Ovary (tissue), 7 donors: ENCODE measurements at regions not wholly inside any gene's neighbourhood (a gene's known extent, or its start where the extent isn't known, plus 50 kb on each side); places are given as distances from the start of the nearest gene placed in this dataset.
"Not testable (repeated sequence)": the region's sequence is repeated elsewhere in the genome, so short reads cannot be mapped to it uniquely, and the experiment has no call there.

ENCODE experiments used
- DNase-seq, 5 donors: peaks; one replicate each; pipeline ENCODE4 v3.0.0-alpha.2; 2019 to 2020
- H3K27ac ChIP-seq, 2 donors: fragments of 200-600 bp; one replicate each; pipeline versions ENCODE4 v1.5.1 to v1.8.0; 2019 to 2022
- H3K27me3 ChIP-seq: fragments of 200-600 bp; one replicate; pipeline ENCODE4 v1.8.0; 2022
- H3K36me3 ChIP-seq: fragments of 200-600 bp; sonication (generic); one replicate; pipeline ENCODE4 v1.5.1; 2019
- H3K4me1 ChIP-seq: one replicate; pipeline ENCODE4 v1.8.1; 2013; ENCODE audit warnings: mild to moderate bottlenecking, moderate library complexity; ENCODE audit not compliant: insufficient read depth
- H3K4me3 ChIP-seq: fragments of 200-600 bp; sonication (generic); one replicate; pipeline ENCODE4 v1.5.1; 2017
- H3K9me3 ChIP-seq, 2 donors: fragments of 200-600 bp in 1 of 2; sonication (generic) in 1 of 2; one replicate each; pipeline versions ENCODE4 v1.5.1 to v1.8.1; 2013 to 2019; ENCODE audit warnings: mild to moderate bottlenecking in 1 of 2, moderate library complexity in 1 of 2
- CTCF ChIP-seq, 3 donors: fragments of 450-650 bp in 2 of 3; fragments of 200-600 bp in 1 of 3; IDR thresholded peaks; one replicate each; pipeline versions ENCODE4 v1.5.1 to v1.8.0; 2016 to 2022; ENCODE audit warnings: antibody characterized with exemption in 3 of 3, mild to moderate bottlenecking in 1 of 3
- EP300 ChIP-seq: sonication (generic); formaldehyde crosslinking; IDR thresholded peaks from one replicate; pipeline ENCODE4 v1.6.1; 2017; ENCODE audit warnings: antibody characterized with exemption
- POLR2A ChIP-seq: fragments of 450-650 bp; IDR thresholded peaks from one replicate; pipeline ENCODE4 v1.6.1; 2017; ENCODE audit warnings: antibody characterized with exemption, mild to moderate bottlenecking, moderate library complexity
- WGBS, 3 donors: extraction: QIAGEN DNeasy Blood & Tissue Kit in 1 of 3; methylation state at CpG; one replicate each; pipeline versions ENCODE4 v1.1.5 to v1.1.7; 2013 to 2017; 5-methylcytosine and 5-hydroxymethylcytosine counted together
- intact Hi-C, 4 donors: fragments of 100-400 bp; cut with DNase I; formaldehyde crosslinking; loops; one replicate each; pipeline versions ENCODE4 v1.11.0 to v1.15.1; 2022 to 2023
- donor health status: DM: no; HTN: no; CAD: no; lungs with moderate emphysema.
- donor health status: DM: no; HTN: no; CAD: no.
- donor health status: Bipolar disorder and iron deficiency.
- donor health status: DM: no; HTN: no; CAD: no.
- donor health status: DM: yes; HTN: yes; CAD: no.

DNA sequence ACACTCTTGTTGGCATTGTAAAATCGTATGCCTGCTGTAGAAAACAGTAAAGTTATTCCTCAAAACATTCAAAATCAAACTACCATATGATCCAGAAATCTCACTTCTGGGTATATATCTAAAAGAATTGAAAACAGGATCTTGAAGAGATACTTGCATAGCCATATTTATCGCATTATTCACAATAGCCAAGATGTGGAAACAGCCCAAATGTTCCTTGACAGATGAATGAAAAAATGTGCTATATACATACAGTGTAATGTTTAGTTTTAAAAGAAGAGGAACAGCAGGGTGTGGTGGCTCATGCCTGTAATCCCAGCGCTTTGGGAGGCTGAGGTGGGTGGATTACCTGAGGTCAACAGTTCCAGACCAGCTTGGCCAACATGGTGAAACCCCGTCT, 234.1 kb upstream of the DAB2 start:
- intact Hi-C loops: no loop called here
- TF ChIP-seq CTCF (IDR thresholded peaks at IDR 0.05) (no peak), POLR2A (no peak), EP300 (no peak)
- no peaks in the 10 kb centered on the region for H3K9me3 ChIP-seq
- no peak for DNase-seq
- no peaks in the 10 kb centered on the region for H3K36me3 ChIP-seq
- no peaks in the 10 kb centered on the region for H3K27me3 ChIP-seq
- H3K4me1 ChIP-seq: no peaks in the 10 kb centered on the region
- H3K4me3 ChIP-seq: no peak overlapping the region
- 81 to 89% (median 89%) methylated on average over 4 of the region's 4 CpGs for WGBS, 3 donors
- H3K27ac ChIP-seq: no peak overlapping the region

DNA sequence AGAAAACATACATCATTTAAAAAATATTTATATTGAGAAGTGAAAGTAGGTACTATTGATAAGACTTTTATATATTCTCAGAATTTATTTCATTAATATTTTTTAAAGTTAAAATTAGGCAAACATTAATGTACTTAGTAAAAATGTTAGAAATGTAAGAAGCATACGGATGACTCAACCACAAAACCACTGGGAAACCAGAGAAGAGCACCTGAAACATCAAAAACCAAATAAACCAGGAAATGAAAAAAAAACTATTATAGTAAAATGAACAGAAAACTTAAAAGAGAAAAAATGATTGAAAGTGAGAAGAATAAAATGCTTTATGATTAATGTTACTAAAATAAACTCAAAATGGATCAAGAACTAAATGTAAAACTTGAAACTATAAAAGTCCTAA, 233.2 kb upstream of the DAB2 start:
- TF ChIP-seq POLR2A (no peak), EP300 (no peak), CTCF (IDR thresholded peaks at IDR 0.05) (no peak)
- no peaks in the 10 kb centered on the region for H3K9me3 ChIP-seq
- DNase-seq: no peak
- H3K4me1 ChIP-seq: no peaks in the 10 kb centered on the region
- no peak overlapping the region for H3K4me3 ChIP-seq
- no peak overlapping the region for H3K27ac ChIP-seq
- 72 to 81% (median 73%) methylated on average over 1 of the region's 1 CpG for WGBS, 3 donors
- H3K27me3 ChIP-seq: no peaks in the 10 kb centered on the region
- H3K36me3 ChIP-seq: no peaks in the 10 kb centered on the region
- intact Hi-C loops: no loop called here

DNA sequence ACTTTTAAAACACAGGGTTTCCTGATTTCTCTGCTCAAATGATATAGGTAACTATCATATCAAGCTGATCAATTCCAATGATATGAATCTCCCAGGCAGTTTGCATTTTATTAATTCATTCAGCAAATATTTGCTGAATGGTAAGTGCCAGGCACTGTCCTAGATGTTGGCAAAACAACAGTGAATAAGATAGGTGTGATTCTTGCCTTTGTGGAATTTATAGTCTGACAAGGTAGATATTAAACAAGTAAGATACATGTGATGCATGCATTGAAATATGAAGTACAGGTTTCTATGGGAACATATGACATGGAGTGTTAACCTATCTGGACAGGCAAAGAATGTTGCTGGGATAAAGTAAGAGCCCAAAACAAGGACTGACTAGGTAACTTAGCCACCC, 231.8 kb upstream of the DAB2 start:
- Histone ChIP-seq H3K4me1 (no peaks in the 10 kb centered on the region), H3K27ac (no peak overlapping the region), H3K9me3 (no peaks in the 10 kb centered on the region), H3K36me3 (no peaks in the 10 kb centered on the region), H3K27me3 (no peaks in the 10 kb centered on the region), H3K4me3 (no peak overlapping the region)
- no peak for TF ChIP-seq CTCF (IDR thresholded peaks at IDR 0.05)
- TF ChIP-seq POLR2A: no peak
- TF ChIP-seq EP300: no peak
- intact Hi-C loops: no loop called here
- DNase-seq: no peak

DNA sequence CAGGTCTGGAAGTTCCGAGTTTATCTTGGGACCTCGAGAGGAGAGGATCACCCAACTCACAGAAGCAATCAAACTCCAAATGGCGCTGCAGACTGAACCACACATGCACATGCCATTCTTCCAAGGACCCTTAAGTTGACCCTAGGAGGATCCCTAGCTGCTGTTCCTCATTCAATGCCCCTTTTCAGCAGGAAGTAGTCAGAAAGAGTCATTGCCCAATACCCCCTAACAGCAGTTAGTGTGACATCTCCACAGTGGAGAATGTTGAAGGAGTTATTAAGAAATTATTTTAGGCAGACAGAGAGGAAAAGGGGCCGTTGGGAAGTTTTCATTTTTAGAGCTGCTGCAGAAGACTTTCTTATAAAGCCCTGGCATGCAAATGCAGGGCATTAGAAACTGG, 229.9 kb upstream of the DAB2 start:
- H3K27me3 ChIP-seq: no peaks in the 10 kb centered on the region
- WGBS, 3 donors: 74 to 84% (median 80%) methylated on average over 4 of the region's 4 CpGs

GRCh38 chr5:39652481-39652880, 227.7 kb upstream of the DAB2 start:
- H3K9me3 ChIP-seq, H3K4me3 ChIP-seq, H3K27me3 ChIP-seq, intact Hi-C loops, H3K36me3 ChIP-seq, H3K27ac ChIP-seq, DNase-seq, H3K4me1 ChIP-seq: not testable (repeated sequence)
- WGBS, 3 donors: 78 to 92% (median 91%) methylated on average over 6 of the region's 6 CpGs

More for the DNA sequence above, 229.9 kb upstream of the DAB2 start:
- Histone ChIP-seq H3K4me3 (no peak overlapping the region), H3K4me1 (no peaks in the 10 kb centered on the region), H3K27ac (no peak overlapping the region), H3K36me3 (no peaks in the 10 kb centered on the region), H3K9me3 (no peaks in the 10 kb centered on the region)
- TF ChIP-seq EP300 (no peak), CTCF (IDR thresholded peaks at IDR 0.05) (no peak), POLR2A (no peak)
- DNase-seq: no peak
- intact Hi-C loops: no loop called here
